Left colon (tissue), 2 donors: ENCODE measurements at regions not wholly inside any gene's neighbourhood (a gene's known extent, or its start where the extent isn't known, plus 50 kb on each side); places are given as distances from the start of the nearest gene placed in this dataset.
"Not testable (repeated sequence)": the region's sequence is repeated elsewhere in the genome, so short reads cannot be mapped to it uniquely, and the experiment has no call there.

ENCODE experiments used
- ATAC-seq: fragments of 200-7000 bp; cut with Tn5 transposase; one replicate; pipeline ENCODE4 v1.9.1; 2020; ENCODE audit warnings: mild to moderate bottlenecking, moderate library complexity
- DNase-seq, 2 donors: peaks; one replicate each; pipeline ENCODE4 v3.0.0-alpha.2; 2020
- intact Hi-C, 2 donors: fragments of 100-400 bp; cut with DNase I in 1 of 2; cut with micrococcal nuclease in 1 of 2; formaldehyde crosslinking; loops; one replicate each; pipeline versions ENCODE4 v1.11.2 to v1.14.0; 2022; cut with DNase I, micrococcal nuclease
- donor health status: DM: no; HTN: no; CAD: no.
- donor health status: DM: yes; HTN: yes; CAD: no.

DNA sequence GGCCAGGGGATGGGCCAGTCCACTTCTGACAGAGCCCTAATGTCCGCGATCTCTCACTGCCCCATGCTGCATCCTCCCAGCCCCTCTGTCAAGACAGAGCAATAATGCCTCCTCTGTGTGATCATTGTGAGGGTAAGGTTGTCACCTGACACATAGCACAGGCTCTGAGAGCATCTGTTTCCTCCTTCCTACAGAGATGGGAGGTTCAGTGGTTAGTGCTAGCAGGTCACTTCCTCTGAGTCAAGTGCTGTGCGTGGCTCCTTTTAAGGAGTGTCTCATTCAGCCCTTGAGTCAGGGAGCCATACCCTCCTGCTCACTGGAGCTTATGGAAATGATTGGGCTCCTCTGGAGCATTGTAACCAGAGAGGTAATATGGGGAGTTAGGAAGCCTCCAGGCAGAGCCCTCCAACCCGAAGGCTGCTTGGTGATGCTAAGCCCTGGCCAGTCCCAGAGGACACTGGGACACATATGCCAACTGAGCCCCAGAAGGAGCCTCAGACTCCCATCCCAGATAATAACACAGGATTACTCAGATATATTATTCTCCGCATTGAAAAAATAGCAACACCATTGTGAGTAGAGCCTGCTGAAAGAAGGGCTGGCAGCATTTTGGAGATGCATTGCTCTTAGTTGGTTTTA lies 189.0 kb downstream of the GALNT1 start:
- intact Hi-C loops: no loop called here
- ATAC-seq (no peak), DNase-seq (no peak)

GRCh38 chr18:35771172-35771571 lies 189.6 kb downstream of the GALNT1 start:
- DNase-seq: no peak
- ATAC-seq: no peak
- intact Hi-C loops: no loop called here

GRCh38 chr18:35775887-35776286 lies 194.3 kb downstream of the GALNT1 start:
- no peak for ATAC-seq
- DNase-seq: no peak
- intact Hi-C loops: no loop called here

DNA sequence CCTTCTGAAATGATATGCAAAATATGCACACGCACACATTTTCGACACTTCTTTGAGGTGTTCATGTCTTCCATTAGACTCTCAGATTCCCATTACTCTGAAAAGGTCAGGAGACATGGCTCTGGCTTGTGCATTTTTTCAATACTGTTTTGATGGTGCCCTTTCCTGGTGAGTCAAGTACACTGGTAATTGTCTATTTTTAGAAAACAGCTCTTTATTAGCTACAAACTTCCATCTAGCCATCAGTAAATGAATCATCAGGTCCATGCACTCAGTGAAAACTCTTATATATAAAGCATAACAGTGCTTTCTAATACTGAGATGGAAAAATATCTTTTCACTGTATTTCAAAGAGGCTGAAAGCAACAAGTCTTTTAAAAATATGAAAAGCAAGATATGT lies 194.9 kb downstream of the GALNT1 start:
- intact Hi-C loops: no loop called here
- DNase-seq (no peak), ATAC-seq (no peak)

GRCh38 chr18:35777039-35777438 lies 195.4 kb upstream of the RMP24 start:
- DNase-seq: no peak
- intact Hi-C loops: no loop called here
- ATAC-seq: no peak

DNA sequence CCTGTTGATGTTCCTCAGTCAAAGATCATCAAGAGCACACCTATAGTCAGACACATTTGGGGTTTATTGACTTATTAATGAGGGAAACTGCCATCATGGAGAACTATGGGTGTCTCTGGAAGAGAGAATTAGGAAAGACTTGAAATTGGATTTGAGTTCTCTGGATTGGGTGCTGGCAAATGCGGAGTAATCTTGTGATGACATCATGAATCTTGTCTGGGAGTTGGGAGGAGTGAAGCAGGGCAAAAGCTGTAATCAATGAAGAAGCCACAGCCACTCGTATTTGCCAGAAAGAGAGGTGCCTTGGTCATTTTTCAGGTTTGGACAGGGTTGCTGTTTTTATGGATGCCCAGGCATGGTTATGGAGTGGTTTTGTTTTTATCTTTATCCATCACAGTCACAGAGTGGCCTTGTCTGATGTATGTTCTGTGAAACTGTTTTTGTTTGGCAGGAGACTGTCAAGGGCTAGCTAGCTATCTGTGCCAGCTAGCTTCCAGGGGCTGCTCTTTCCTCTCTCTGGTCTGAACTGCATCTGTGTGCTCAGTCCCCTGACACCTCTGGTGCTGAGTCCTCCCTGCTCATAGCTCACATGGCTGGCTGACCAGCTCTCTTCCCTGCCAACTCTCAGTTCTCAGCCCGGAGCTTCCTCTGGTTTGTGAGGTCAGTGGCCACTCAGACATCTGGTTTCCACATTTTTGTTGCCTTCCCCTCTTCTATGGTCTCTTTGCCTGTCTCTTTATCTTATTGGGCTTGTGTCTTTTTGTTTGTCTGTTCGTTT lies 193.4 kb upstream of the RMP24 start:
- intact Hi-C loops: no loop called here
- ATAC-seq: no peak

GRCh38 chr18:35780937-35781336 lies 191.5 kb upstream of the RMP24 start:
- ATAC-seq (no peak), DNase-seq (no peak)
- intact Hi-C loops: no loop called here

More for the DNA sequence above, 193.4 kb upstream of the RMP24 start:
- DNase-seq: no peak

GRCh38 chr18:35782926-35783325 lies 189.6 kb upstream of the RMP24 start:
- ATAC-seq (no peak), DNase-seq (no peak)
- intact Hi-C loops: no loop called here

- intact Hi-C loops: no loop called here
- DNase-seq: no peak
- no peak for ATAC-seq
Measured at GRCh38 chr18:35786365-35787042, 186.0 kb upstream of the RMP24 start.

- no peak for ATAC-seq
- no peak for DNase-seq
- intact Hi-C loops: no loop called here
Measured at GRCh38 chr18:35789543-35789942, 182.9 kb upstream of the RMP24 start.

DNA sequence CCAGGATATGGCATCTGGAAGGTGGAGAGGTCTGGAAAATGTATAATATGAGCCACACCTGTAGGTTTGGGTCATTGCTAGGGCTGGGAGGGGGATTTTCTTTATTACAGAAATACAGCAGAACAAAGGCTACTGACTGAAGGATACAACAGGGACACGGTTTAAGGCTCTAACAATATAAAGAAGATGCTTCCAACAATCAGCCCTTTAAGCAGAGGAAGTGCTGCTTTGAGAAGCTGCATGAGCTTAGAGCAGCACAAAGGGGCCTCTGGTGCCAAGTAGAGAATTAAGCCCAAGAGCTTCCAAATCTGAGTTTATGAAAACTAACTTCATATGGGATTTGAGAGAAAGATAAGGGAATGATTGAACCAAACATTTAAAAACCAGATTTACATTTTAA lies 174.5 kb upstream of the RMP24 start:
- no peak for DNase-seq
- intact Hi-C loops: no loop called here
- no peak for ATAC-seq

- ATAC-seq (no peak), DNase-seq (no peak)
- intact Hi-C loops: no loop called here
Measured at GRCh38 chr18:35803551-35803950, 168.9 kb upstream of the RMP24 start.

DNA sequence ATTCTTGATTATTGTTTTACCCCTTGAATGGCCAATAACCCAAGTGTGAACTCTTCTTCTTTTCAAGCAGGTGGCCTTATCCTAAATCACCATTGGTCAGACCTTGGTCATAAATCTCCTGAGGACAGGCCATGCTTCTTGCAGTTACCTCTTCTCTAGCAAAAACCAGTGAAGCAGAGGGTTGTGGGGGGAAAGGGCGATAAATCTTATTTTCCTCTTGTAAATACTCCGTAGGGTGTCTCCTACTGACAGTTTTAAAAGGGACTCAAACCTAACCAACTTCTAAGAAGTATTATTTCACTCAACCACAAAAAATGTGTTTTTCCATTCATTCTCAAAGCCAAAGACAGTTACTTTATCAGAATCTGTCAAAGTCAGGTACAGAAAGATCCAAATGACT lies 168.1 kb upstream of the RMP24 start:
- no peak for ATAC-seq
- intact Hi-C loops: no loop called here
- no peak for DNase-seq

- no peak for DNase-seq
- no peak for ATAC-seq
- intact Hi-C loops: no loop called here
Measured at GRCh38 chr18:35807811-35808335, 164.6 kb upstream of the RMP24 start.

GRCh38 chr18:35808796-35809195 lies 163.7 kb upstream of the RMP24 start:
- ATAC-seq: no peak
- intact Hi-C loops: no loop called here
- no peak for DNase-seq

DNA sequence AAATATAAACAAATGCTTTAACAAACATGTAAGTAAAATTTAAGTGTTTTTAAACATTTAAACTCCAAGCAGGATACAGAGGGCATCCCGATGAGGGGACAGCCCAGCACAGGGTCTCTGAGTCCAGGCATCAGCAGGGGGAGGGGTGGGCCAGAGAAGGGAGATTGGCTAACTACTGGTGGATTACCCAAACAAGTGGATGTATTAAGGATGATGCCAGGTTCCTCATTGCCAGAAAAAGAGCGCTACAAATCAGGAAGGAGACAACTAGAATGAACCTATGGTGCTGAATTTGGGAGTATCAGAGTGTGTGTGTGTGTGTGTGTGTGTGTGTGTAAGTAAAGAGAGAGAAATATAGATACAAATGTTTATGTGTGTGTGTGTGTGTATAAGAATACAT lies 162.0 kb upstream of the RMP24 start:
- intact Hi-C loops: no loop called here
- ATAC-seq (no peak), DNase-seq (no peak)

GRCh38 chr18:35811896-35812295 lies 160.6 kb upstream of the RMP24 start:
- ATAC-seq (no peak), DNase-seq (no peak)
- intact Hi-C loops: no loop called here

DNA sequence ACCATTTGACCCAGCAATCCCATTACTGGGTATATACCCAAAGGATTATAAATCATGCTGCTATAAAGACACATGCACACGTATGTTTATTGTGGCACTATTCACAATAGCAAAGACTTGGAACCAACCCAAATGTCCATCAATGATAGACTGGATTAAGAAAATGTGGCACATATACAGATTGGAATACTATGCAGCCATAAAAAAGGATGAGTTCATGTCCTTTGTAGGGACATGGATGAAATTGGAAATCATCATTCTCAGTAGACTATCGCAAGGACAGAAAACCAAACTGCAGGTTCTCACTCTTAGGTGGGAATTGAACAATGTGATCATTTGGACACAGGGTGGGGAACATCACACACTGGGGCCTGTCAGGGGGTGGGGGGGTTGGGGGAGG lies 157.5 kb upstream of the RMP24 start:
- DNase-seq, intact Hi-C loops, ATAC-seq: not testable (repeated sequence)

- intact Hi-C loops: no loop called here
- ATAC-seq (no peak), DNase-seq (no peak)
Measured at GRCh38 chr18:35816003-35816402, 156.5 kb upstream of the RMP24 start.
